ENCODE measurements at regions not wholly inside any gene's neighbourhood (a gene's known extent, or its start where the extent isn't known, plus 50 kb on each side); places are given as distances from the start of the nearest gene placed in this dataset.

DNA sequence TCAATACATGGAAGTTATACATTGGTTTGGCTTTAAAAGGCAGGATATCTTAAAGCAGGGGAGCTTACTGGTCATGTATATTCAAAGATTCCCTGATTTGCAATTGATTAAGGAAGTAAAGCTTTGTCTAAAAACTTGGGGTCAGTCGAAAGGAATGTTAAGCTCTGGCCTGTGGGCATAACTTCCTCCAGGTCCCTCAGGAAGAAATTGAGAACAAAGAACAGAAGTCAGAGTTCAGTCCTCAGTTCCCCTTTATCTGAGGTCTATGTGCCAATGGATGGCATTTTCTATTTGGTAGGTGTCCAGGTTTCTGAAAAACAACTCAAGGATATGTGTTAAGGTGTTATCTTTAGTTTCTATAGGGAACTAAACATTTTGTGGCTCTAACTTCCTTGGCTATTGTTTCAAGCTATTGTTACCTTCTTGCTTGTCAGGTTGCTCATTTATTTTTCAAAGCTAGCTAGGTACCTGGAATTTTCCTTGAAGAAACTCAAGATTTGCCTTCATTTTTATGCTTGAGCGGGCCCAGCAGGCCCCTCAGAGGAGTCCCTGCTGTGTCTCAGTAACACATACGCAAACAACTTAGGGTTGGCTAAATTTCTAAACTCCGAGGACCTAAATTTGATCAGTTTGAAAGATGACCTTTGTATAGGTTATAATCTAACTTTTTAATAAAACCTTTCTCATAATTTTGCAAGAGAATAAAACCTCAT lies 135.0 kb upstream of the UBE2E2 start:
- Histone ChIP-seq H3K4ac (replicated peaks; ENCODE audit: insufficient read length, low read depth, low read length) (no peak overlapping the region), H2AK5ac (ENCODE audit: low read depth, low read length) (no peak overlapping the region), H2BK15ac (ENCODE audit: low read length) (no peak overlapping the region), H2BK20ac (ENCODE audit: low read length) (no peak overlapping the region), H2BK12ac (ENCODE audit: low read depth, low read length) (no peak overlapping the region), H3K27me3 (replicated peaks in 1 of 4; ENCODE audit: control insufficient read depth in 3 of 4, extremely low read depth in 1 of 4, insufficient read depth in 3 of 4, low read length in 3 of 4) (0 out of 7 replicates have a peak, but pooled peaks cover 0 to 2% (median 0%) of the 10 kb centered on the region in 4 experiments), H3K79me1 (ENCODE audit: low read depth, low read length) (no peaks in the 10 kb centered on the region), H3K4me2 (ENCODE audit: insufficient read depth in 1 of 2, low read depth in 2 of 2, low read length in 2 of 2) (peak overlapping the region; percentile 53 to 64), H3K79me2 (ENCODE audit: control insufficient read depth in 1 of 2, insufficient read depth in 2 of 2, low read length in 2 of 2) (no peaks in the 10 kb centered on the region), H3K56ac (replicated peaks; ENCODE audit: insufficient read length, low read depth, low read length) (no peak overlapping the region), H3K14ac (ENCODE audit: insufficient read length) (no peak overlapping the region), H3K27ac (ENCODE audit: low read depth, low read length) (no peak overlapping the region), H2AFZ (ENCODE audit: low read length) (no peak overlapping the region), H3K9me3 (ENCODE audit: insufficient read depth in 2 of 2, low read depth in 1 of 2, low read length in 1 of 2) (no peaks in the 10 kb centered on the region), H4K5ac (ENCODE audit: insufficient read length, low read depth, low read length) (no peak overlapping the region), H3K18ac (ENCODE audit: extremely low read depth, low read length) (no peak overlapping the region), H2BK120ac (replicated peaks; ENCODE audit: low read depth, low read length) (no peak overlapping the region), H3K23me2 (ENCODE audit: low read depth, low read length) (no peaks in the 10 kb centered on the region), H3K4me1 (replicated peaks in 1 of 4; ENCODE audit: control insufficient read depth in 3 of 4, insufficient read depth in 4 of 4, low read length in 3 of 4) (peaks cover 2 to 15% (median 7%) of the 10 kb centered on the region in 4 experiments; a peak in 6 of 7 replicates), H3K9ac (replicated peaks in 1 of 4; ENCODE audit: extremely low read depth in 1 of 4, low read depth in 3 of 4, low read length in 3 of 4) (no peak overlapping the region), H3K23ac (ENCODE audit: insufficient read length) (no peak overlapping the region), H2BK5ac (ENCODE audit: low read depth, low read length) (no peak overlapping the region), H4K91ac (replicated peaks; ENCODE audit: insufficient read length, low read length) (no peak overlapping the region), H3K36me3 (ENCODE audit: control insufficient read depth in 2 of 4, insufficient read depth in 4 of 4, low read length in 3 of 4) (no peaks in the 10 kb centered on the region), H4K8ac (ENCODE audit: extremely low read depth, insufficient read depth, low read length) (no peak overlapping the region), H4K20me1 (replicated peaks in 1 of 2; ENCODE audit: control insufficient read depth in 1 of 2, insufficient read depth in 2 of 2, low read length in 2 of 2) (no peaks in the 10 kb centered on the region), H3K4me3 (ENCODE audit: extremely low read depth in 1 of 4, insufficient read depth in 2 of 4, low read depth in 3 of 4, low read length in 4 of 4) (peak overlapping the region in 1 of 4 experiments; percentile 17; a peak in 2 of 8 replicates)
- DNase-seq (ENCODE audit: low read depth in 1 of 2, low spot score in 2 of 2), result peak in 1 of 2 experiments; percentile 29
- CTCF ChIA-PET (ENCODE audit: partially characterized antibody), result interaction anchor here (1.2 kb wide), 1 partner anchor 11 kb away, joined by 4 read pairs; no protein-coding TSS in a partner anchor
- FAIRE-seq, result peak; percentile 19
- POLR2A ChIA-PET (ENCODE audit: partially characterized antibody), result no interaction called here
- 14% methylated on average over 4 of the region's 4 CpGs; no CpG with 5 or more reads in 1 of the 2 experiments for WGBS, 2 experiments (ENCODE audit: extremely low coverage in 1 of 2, insufficient coverage in 1 of 2, insufficient read length in 1 of 2, insufficient replicate concordance in 2 of 2, low coverage in 1 of 2, low lambda C conversion rate in 2 of 2, missing lambda C conversion rate in 1 of 2)

Measured in H1 (cell line).